Mesenchymal stem cell (in vitro differentiated cells and primary cell): ENCODE measurements at regions not wholly inside any gene's neighbourhood (a gene's known extent, or its start where the extent isn't known, plus 50 kb on each side); places are given as distances from the start of the nearest gene placed in this dataset.

Experiments used
- DNase-seq: peaks from one replicate; pipeline ENCODE4 v3.0.0-alpha.2; 2013
- H2AFZ ChIP-seq: one replicate; pipeline ENCODE4 v1.6.1; 2013; ENCODE audit warnings: low read depth, mild to moderate bottlenecking, control low read depth, inconsistent platforms, low read length, moderate library complexity
- H2AK5ac ChIP-seq: 2 replicates; pipeline ENCODE4 v1.6.1; 2013; ENCODE audit warnings: low read length, moderate library complexity, mild to moderate bottlenecking, inconsistent platforms; ENCODE audit not compliant: severe bottlenecking
- H2BK120ac ChIP-seq: one replicate; pipeline ENCODE4 v1.6.1; 2013; ENCODE audit warnings: low read depth, mild to moderate bottlenecking, inconsistent platforms, low read length, moderate library complexity
- H2BK12ac ChIP-seq, 2 experiments: one replicate each; pipeline ENCODE4 v1.6.1; 2013; ENCODE audit warnings: inconsistent platforms in 2 of 2, low read length in 2 of 2, mild to moderate bottlenecking in 2 of 2, moderate library complexity in 2 of 2, control low read depth in 1 of 2
- H2BK15ac ChIP-seq: one replicate; pipeline ENCODE4 v1.6.1; 2013; ENCODE audit warnings: mild to moderate bottlenecking, low read depth, inconsistent platforms; ENCODE audit not compliant: poor library complexity, severe bottlenecking
- H2BK5ac ChIP-seq: 2 replicates; pipeline ENCODE4 v1.6.1; 2013; ENCODE audit warnings: low read depth, mild to moderate bottlenecking, low read length, control low read depth, inconsistent platforms; ENCODE audit not compliant: poor library complexity, severe bottlenecking
- H3K14ac ChIP-seq, 2 experiments: one replicate each; pipeline ENCODE4 v1.6.1; 2013; ENCODE audit warnings: inconsistent platforms in 2 of 2, low read length in 2 of 2, control low read depth in 1 of 2, mild to moderate bottlenecking in 1 of 2, moderate library complexity in 1 of 2
- H3K18ac ChIP-seq, 2 experiments: one replicate each; pipeline ENCODE4 v1.6.1; 2013; ENCODE audit warnings: inconsistent platforms in 2 of 2, low read length in 2 of 2, control low read depth in 1 of 2, low read depth in 1 of 2, mild to moderate bottlenecking in 1 of 2
- H3K23ac ChIP-seq, 2 experiments: one replicate each; pipeline ENCODE4 v1.6.1; 2013; ENCODE audit warnings: inconsistent platforms in 2 of 2, low read length in 2 of 2, mild to moderate bottlenecking in 2 of 2, moderate library complexity in 2 of 2, control low read depth in 1 of 2
- H3K27ac ChIP-seq: 2 replicates; pipeline ENCODE4 v1.5.1; 2013; ENCODE audit warnings: mild to moderate bottlenecking, moderate library complexity, low read length, control low read depth, inconsistent platforms; ENCODE audit not compliant: poor library complexity, severe bottlenecking
- H3K27me3 ChIP-seq, 2 experiments: 2 replicates each; pipeline versions ENCODE4 v1.6.1 to v1.7.0; 2013; ENCODE audit warnings: low read length in 2 of 2, mild to moderate bottlenecking in 2 of 2, moderate library complexity in 2 of 2, control low read depth in 1 of 2, inconsistent platforms in 1 of 2; ENCODE audit not compliant: control insufficient read depth in 1 of 2, insufficient read depth in 1 of 2
- H3K36me3 ChIP-seq, 2 experiments: 2 replicates each; pipeline versions ENCODE4 v1.6.1 to v1.7.0; 2013; ENCODE audit warnings: low read length in 2 of 2, control low read depth in 1 of 2, inconsistent platforms in 1 of 2, low read depth in 1 of 2, mild to moderate bottlenecking in 1 of 2; ENCODE audit not compliant: insufficient read depth in 2 of 2, control insufficient read depth in 1 of 2
- H3K4ac ChIP-seq, 2 experiments: one replicate each; pipeline ENCODE4 v1.6.1; 2013; ENCODE audit warnings: inconsistent platforms in 2 of 2, low read length in 2 of 2, mild to moderate bottlenecking in 2 of 2, moderate library complexity in 2 of 2, control low read depth in 1 of 2, low read depth in 1 of 2
- H3K4me1 ChIP-seq: 2 replicates; pipeline ENCODE4 v1.6.1; 2013; ENCODE audit warnings: low read depth, low read length, control low read depth; ENCODE audit not compliant: control insufficient read depth, insufficient read depth
- H3K4me2 ChIP-seq: 2 replicates; pipeline ENCODE4 v1.6.1; 2013; ENCODE audit warnings: low read length, mild to moderate bottlenecking, inconsistent platforms; ENCODE audit not compliant: poor library complexity, severe bottlenecking
- H3K4me3 ChIP-seq, 2 experiments: 2 replicates each; pipeline versions ENCODE4 v1.5.1 to v1.7.0; 2013; ENCODE audit warnings: low read length in 2 of 2, mild to moderate bottlenecking in 2 of 2, control low read depth in 1 of 2, low read depth in 1 of 2; ENCODE audit not compliant: insufficient read depth in 1 of 2
- H3K79me1 ChIP-seq: replicated peaks from 2 replicates; pipeline ENCODE4 v1.6.1; 2013; ENCODE audit warnings: mild to moderate bottlenecking, control low read depth, low read length, inconsistent platforms; ENCODE audit not compliant: poor library complexity, severe bottlenecking
- H3K9ac ChIP-seq: 2 replicates; pipeline ENCODE4 v1.7.0; 2013; ENCODE audit warnings: mild to moderate bottlenecking, low read length, moderate library complexity
- H3K9me3 ChIP-seq: 2 replicates; pipeline ENCODE4 v1.7.0; 2013; ENCODE audit warnings: mild to moderate bottlenecking, low read length; ENCODE audit not compliant: control insufficient read depth
- H4K8ac ChIP-seq: one replicate; pipeline ENCODE4 v1.6.1; 2013; ENCODE audit warnings: inconsistent platforms, mild to moderate bottlenecking, low read length, moderate library complexity
- H4K91ac ChIP-seq: one replicate; pipeline ENCODE4 v1.6.1; 2013; ENCODE audit warnings: mild to moderate bottlenecking, low read length, inconsistent platforms
- WGBS: methylation state at CpG from one replicate; pipeline ENCODE4 v1.1.7; 2013; ENCODE audit warnings: mixed read lengths; 5-methylcytosine and 5-hydroxymethylcytosine counted together

GRCh38 chr12:46936042-46936441, 110.2 kb upstream of the SLC38A4 start:
- H2BK15ac ChIP-seq, result no peak overlapping the region
- H3K36me3 ChIP-seq, result no peaks in the 10 kb centered on the region
- no peak overlapping the region for H2BK12ac ChIP-seq
- no peak overlapping the region for H3K9ac ChIP-seq
- WGBS, result 44% methylated on average over 2 of the region's 2 CpGs
- no peak overlapping the region for H2AFZ ChIP-seq
- H3K4ac ChIP-seq, result no peak overlapping the region
- no peak overlapping the region for H3K4me2 ChIP-seq
- H3K27me3 ChIP-seq, result no peaks in the 10 kb centered on the region
- no peak overlapping the region for H4K91ac ChIP-seq
- H4K8ac ChIP-seq, result no peak overlapping the region
- H2BK5ac ChIP-seq, result no peak overlapping the region
- no peak overlapping the region for H3K18ac ChIP-seq
- H3K27ac ChIP-seq, result no peak overlapping the region
- no peak overlapping the region for H2AK5ac ChIP-seq
- H3K9me3 ChIP-seq, result no peaks in the 10 kb centered on the region
- no peak overlapping the region for H3K23ac ChIP-seq
- H3K4me3 ChIP-seq, result no peak overlapping the region
- H3K79me1 ChIP-seq, result no peaks in the 10 kb centered on the region
- no peak overlapping the region for H3K14ac ChIP-seq
- no peaks in the 10 kb centered on the region for H3K4me1 ChIP-seq
- DNase-seq, result no peak
- no peak overlapping the region for H2BK120ac ChIP-seq

- Histone ChIP-seq H3K4ac (no peak overlapping the region), H3K14ac (no peak overlapping the region), H2BK15ac (no peak overlapping the region), H3K4me2 (no peak overlapping the region), H3K4me1 (peaks cover 3% of the 10 kb centered on the region), H2BK120ac (no peak overlapping the region), H3K27ac (no peak overlapping the region), H3K4me3 (no peak overlapping the region), H4K91ac (no peak overlapping the region), H3K18ac (no peak overlapping the region), H4K8ac (no peak overlapping the region), H2AK5ac (no peak overlapping the region), H3K9ac (no peak overlapping the region), H3K79me1 (no peaks in the 10 kb centered on the region), H3K23ac (no peak overlapping the region), H3K9me3 (no peaks in the 10 kb centered on the region), H2BK5ac (no peak overlapping the region), H3K27me3 (no peaks in the 10 kb centered on the region), H2AFZ (no peak overlapping the region), H3K36me3 (no peaks in the 10 kb centered on the region), H2BK12ac (no peak overlapping the region)
- WGBS, result 83% methylated on average over 3 of the region's 4 CpGs
- no peak for DNase-seq
Observed at GRCh38 chr12:46938071-46938678, 112.4 kb upstream of the SLC38A4 start.

- Histone ChIP-seq H2BK15ac (no peak overlapping the region), H2AK5ac (no peak overlapping the region), H3K23ac (no peak overlapping the region), H3K4me1 (peaks cover 3% of the 10 kb centered on the region), H2BK12ac (no peak overlapping the region), H3K4me2 (no peak overlapping the region), H4K8ac (no peak overlapping the region), H2BK5ac (no peak overlapping the region), H3K36me3 (no peaks in the 10 kb centered on the region), H3K4me3 (no peak overlapping the region), H3K14ac (no peak overlapping the region), H3K27me3 (no peaks in the 10 kb centered on the region), H3K9me3 (no peaks in the 10 kb centered on the region), H3K4ac (no peak overlapping the region), H2AFZ (no peak overlapping the region), H4K91ac (no peak overlapping the region), H3K79me1 (no peaks in the 10 kb centered on the region), H3K9ac (no peak overlapping the region), H2BK120ac (no peak overlapping the region), H3K18ac (no peak overlapping the region), H3K27ac (no peak overlapping the region)
- WGBS, result 40% methylated on average over 1 of the region's 1 CpG
- no peak for DNase-seq
Observed at GRCh38 chr12:46941981-46942380, 116.2 kb upstream of the SLC38A4 start.

- 53% methylated on average over 2 of the region's 2 CpGs for WGBS
- Histone ChIP-seq H3K18ac (no peak overlapping the region), H2BK12ac (no peak overlapping the region), H3K27me3 (no peaks in the 10 kb centered on the region), H2BK15ac (no peak overlapping the region), H3K14ac (peak overlapping the region in 1 of 2 experiments; percentile 41), H3K4me2 (no peak overlapping the region), H2BK5ac (no peak overlapping the region), H2BK120ac (no peak overlapping the region), H3K4ac (no peak overlapping the region), H2AK5ac (no peak overlapping the region), H2AFZ (no peak overlapping the region), H4K91ac (no peak overlapping the region), H3K4me1 (peaks cover 3% of the 10 kb centered on the region), H3K9me3 (no peaks in the 10 kb centered on the region), H3K36me3 (no peaks in the 10 kb centered on the region), H3K79me1 (no peaks in the 10 kb centered on the region), H3K4me3 (no peak overlapping the region), H4K8ac (no peak overlapping the region), H3K23ac (no peak overlapping the region), H3K9ac (no peak overlapping the region), H3K27ac (peak overlapping the region; percentile 44)
- DNase-seq, result no peak
Observed at GRCh38 chr12:46942579-46942978, 116.8 kb upstream of the SLC38A4 start.
